GM18508 (cell line): ENCODE measurements at regions not wholly inside any gene's neighbourhood (a gene's known extent, or its start where the extent isn't known, plus 50 kb on each side); places are given as distances from the start of the nearest gene placed in this dataset.

Experiments
- ATAC-seq: cut with Tn5 transposase; IDR thresholded peaks from one replicate; pipeline ENCODE4 v1.9.1; 2021; ENCODE audit warnings: moderate number of reproducible peaks; ENCODE audit not compliant: insufficient read depth, unreplicated experiment

- no peak for ATAC-seq
These were observed 220.8 kb upstream of the CELF2 start for GRCh38 chr10:10796774-10797415.

- no peak for ATAC-seq
These were observed 220.2 kb upstream of the CELF2 start for GRCh38 chr10:10797513-10797912.

- ATAC-seq, result no peak
These were observed 219.4 kb upstream of the CELF2 start for GRCh38 chr10:10798102-10798863.

GRCh38 chr10:10798864-10799192, 218.8 kb upstream of the CELF2 start:
- ATAC-seq, result no peak

- no peak for ATAC-seq
These were observed 216.7 kb upstream of the CELF2 start for GRCh38 chr10:10800961-10801360.

- ATAC-seq, result no peak
These were observed 214.4 kb upstream of the CELF2 start for GRCh38 chr10:10803278-10803677.

GRCh38 chr10:10804061-10804460, 213.6 kb upstream of the CELF2 start:
- ATAC-seq, result no peak

- no peak for ATAC-seq
These were observed 212.5 kb upstream of the CELF2 start for GRCh38 chr10:10804998-10805740.

- ATAC-seq, result no peak
These were observed 210.6 kb upstream of the CELF2 start for GRCh38 chr10:10807106-10807505.

GRCh38 chr10:10811562-10811961, 206.1 kb upstream of the CELF2 start:
- ATAC-seq, result no peak

GRCh38 chr10:10813656-10814055, 204.0 kb upstream of the CELF2 start:
- no peak for ATAC-seq

- no peak for ATAC-seq
These were observed 203.6 kb upstream of the CELF2 start for GRCh38 chr10:10814069-10814468.

- ATAC-seq, result no peak
These were observed 201.2 kb upstream of the CELF2 start for GRCh38 chr10:10816447-10816846.

GRCh38 chr10:10817609-10818008, 200.1 kb upstream of the CELF2 start:
- ATAC-seq, result no peak

GRCh38 chr10:10818082-10818481, 199.6 kb upstream of the CELF2 start:
- ATAC-seq, result no peak

GRCh38 chr10:10819206-10819856, 198.3 kb upstream of the CELF2 start:
- ATAC-seq, result no peak

- no peak for ATAC-seq
These were observed 195.7 kb upstream of the CELF2 start for GRCh38 chr10:10821926-10822325.

GRCh38 chr10:10824591-10825148, 193.0 kb upstream of the CELF2 start:
- ATAC-seq, result no peak

GRCh38 chr10:10826125-10826524, 191.5 kb upstream of the CELF2 start:
- no peak for ATAC-seq

GRCh38 chr10:10828623-10829022, 189.0 kb upstream of the CELF2 start:
- no peak for ATAC-seq

- no peak for ATAC-seq
These were observed 188.1 kb upstream of the CELF2 start for GRCh38 chr10:10829576-10829975.
